ENCODE measurements at regions not wholly inside any gene's neighbourhood (a gene's known extent, or its start where the extent isn't known, plus 50 kb on each side); places are given as distances from the start of the nearest gene placed in this dataset.
"Not testable (repeated sequence)": the region's sequence is repeated elsewhere in the genome, so short reads cannot be mapped to it uniquely, and the experiment has no call there.

DNA sequence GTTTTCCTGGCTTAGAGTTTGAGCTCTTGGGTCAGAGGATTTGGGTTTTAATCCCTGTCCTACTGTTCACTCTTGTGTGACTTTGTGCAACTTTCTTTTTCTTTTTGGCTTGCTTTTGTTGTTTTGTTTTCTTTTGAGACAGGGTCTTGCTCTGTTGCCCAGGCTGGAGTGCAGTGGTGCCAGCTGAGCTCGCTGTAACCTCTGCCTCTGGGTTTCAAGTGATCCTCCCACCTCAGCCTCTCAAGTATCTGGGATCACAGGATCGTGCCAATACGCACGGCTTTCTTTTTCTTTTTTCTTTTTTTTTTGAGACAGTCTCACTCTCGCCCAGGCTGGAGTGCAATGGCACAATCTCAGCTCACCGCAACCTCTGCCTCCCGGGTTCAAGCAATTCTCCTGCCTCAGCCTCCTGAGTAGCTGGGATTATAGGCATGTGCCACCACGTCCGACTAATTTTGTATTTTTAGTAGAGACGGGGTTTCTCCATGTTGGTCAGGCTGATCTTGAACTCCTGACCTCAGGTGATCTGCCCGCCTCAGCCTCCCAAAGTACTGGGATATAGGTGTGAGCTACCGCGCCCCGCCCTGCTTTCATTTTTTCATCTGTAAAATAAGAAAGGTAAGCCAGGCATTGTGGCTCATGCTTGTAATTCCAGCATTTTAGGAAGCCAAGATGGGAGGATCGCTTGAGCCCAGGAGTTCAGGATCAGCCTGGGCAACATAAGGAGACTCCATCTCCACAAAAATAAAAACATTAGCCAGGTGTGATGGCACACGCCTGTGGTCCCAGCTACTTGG, 76.1 kb upstream of the ZNF217 start:
- TF ChIP-seq, protein P1, sequence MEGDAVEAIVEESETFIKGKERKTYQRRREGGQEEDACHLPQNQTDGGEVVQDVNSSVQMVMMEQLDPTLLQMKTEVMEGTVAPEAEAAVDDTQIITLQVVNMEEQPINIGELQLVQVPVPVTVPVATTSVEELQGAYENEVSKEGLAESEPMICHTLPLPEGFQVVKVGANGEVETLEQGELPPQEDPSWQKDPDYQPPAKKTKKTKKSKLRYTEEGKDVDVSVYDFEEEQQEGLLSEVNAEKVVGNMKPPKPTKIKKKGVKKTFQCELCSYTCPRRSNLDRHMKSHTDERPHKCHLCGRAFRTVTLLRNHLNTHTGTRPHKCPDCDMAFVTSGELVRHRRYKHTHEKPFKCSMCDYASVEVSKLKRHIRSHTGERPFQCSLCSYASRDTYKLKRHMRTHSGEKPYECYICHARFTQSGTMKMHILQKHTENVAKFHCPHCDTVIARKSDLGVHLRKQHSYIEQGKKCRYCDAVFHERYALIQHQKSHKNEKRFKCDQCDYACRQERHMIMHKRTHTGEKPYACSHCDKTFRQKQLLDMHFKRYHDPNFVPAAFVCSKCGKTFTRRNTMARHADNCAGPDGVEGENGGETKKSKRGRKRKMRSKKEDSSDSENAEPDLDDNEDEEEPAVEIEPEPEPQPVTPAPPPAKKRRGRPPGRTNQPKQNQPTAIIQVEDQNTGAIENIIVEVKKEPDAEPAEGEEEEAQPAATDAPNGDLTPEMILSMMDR (IDR thresholded peaks at IDR 0.05; ENCODE audit: low read depth, low read length, poor library complexity, severe bottlenecking), result not testable (repeated sequence)
- TF ChIP-seq EZH2phosphoT487 (IDR thresholded peaks at IDR 0.05; ENCODE audit: borderline replicate concordance, low read length), result not testable (repeated sequence)

All from DOHH2 (cell line).